HL-60 (cell line): ENCODE measurements at regions not wholly inside any gene's neighbourhood (a gene's known extent, or its start where the extent isn't known, plus 50 kb on each side); places are given as distances from the start of the nearest gene placed in this dataset.

ENCODE experiments used
- DNase-seq, 2 experiments: peaks; one replicate each; pipeline ENCODE4 v3.0.0-alpha.2; 2010 to 2020; ENCODE audit warnings: low read depth in 1 of 2, low spot score in 1 of 2
- H3K27ac ChIP-seq: fragments of 250-450 bp; sonication (Bioruptor Pico); replicated peaks from 2 replicates; pipeline ENCODE4 v1.5.1; 2020; ENCODE audit warnings: mild to moderate bottlenecking, moderate library complexity
- H3K27me3 ChIP-seq: fragments of 250-450 bp; sonication (Bioruptor Pico); 2 replicates; pipeline ENCODE4 v1.5.1; 2021; ENCODE audit warnings: mild to moderate bottlenecking, moderate library complexity; ENCODE audit not compliant: insufficient read depth, poor library complexity, severe bottlenecking
- H3K4me3 ChIP-seq: replicated peaks from 2 replicates; pipeline ENCODE4 v1.5.1; 2011; ENCODE audit warnings: mild to moderate bottlenecking, control low read depth, low read length; ENCODE audit not compliant: insufficient read depth
- CTCF ChIP-seq: IDR thresholded peaks from one replicate; pipeline ENCODE4 v1.5.1; 2011; ENCODE audit warnings: low read length, control low read depth, inconsistent platforms; ENCODE audit not compliant: insufficient read depth
- GABPA ChIP-seq: IDR thresholded peaks from 2 replicates; pipeline ENCODE4 v1.6.1; 2012; ENCODE audit warnings: low read depth
- POLR2AphosphoS5 ChIP-seq: IDR thresholded peaks from 2 replicates; pipeline ENCODE4 v1.6.1; 2012; ENCODE audit warnings: low read depth
- REST ChIP-seq: IDR thresholded peaks from 2 replicates; pipeline ENCODE4 v1.6.1; 2012; ENCODE audit warnings: low read depth; ENCODE audit not compliant: insufficient replicate concordance
- SPI1 ChIP-seq: IDR thresholded peaks from 2 replicates; pipeline ENCODE4 v1.6.1; 2012; ENCODE audit warnings: low read depth, mild to moderate bottlenecking, borderline replicate concordance

- no peak for TF ChIP-seq POLR2AphosphoS5
- no peak for TF ChIP-seq REST
- TF ChIP-seq GABPA: no peak
- no peak for TF ChIP-seq CTCF
- TF ChIP-seq SPI1: no peak
- no peak for DNase-seq
- Histone ChIP-seq H3K4me3 (no peak overlapping the region), H3K27me3 (no peaks in the 10 kb centered on the region), H3K27ac (no peak overlapping the region)
Measured at GRCh38 chr3:72017935-72018334, 233.0 kb upstream of the PROK2 start.

- no peak for DNase-seq
- Histone ChIP-seq H3K4me3 (no peak overlapping the region), H3K27me3 (no peaks in the 10 kb centered on the region), H3K27ac (no peak overlapping the region)
- TF ChIP-seq REST (no peak), CTCF (no peak), POLR2AphosphoS5 (no peak), GABPA (no peak), SPI1 (no peak)
Measured at GRCh38 chr3:72017311-72017710, 232.4 kb upstream of the PROK2 start.

GRCh38 chr3:72015463-72015862 is 230.5 kb upstream of the PROK2 start:
- Histone ChIP-seq H3K4me3 (no peak overlapping the region), H3K27me3 (no peaks in the 10 kb centered on the region), H3K27ac (no peak overlapping the region)
- no peak for TF ChIP-seq POLR2AphosphoS5
- no peak for TF ChIP-seq REST
- no peak for TF ChIP-seq CTCF
- no peak for TF ChIP-seq SPI1
- no peak for TF ChIP-seq GABPA
- no peak for DNase-seq
